ENCODE measurements at regions not wholly inside any gene's neighbourhood (a gene's known extent, or its start where the extent isn't known, plus 50 kb on each side); places are given as distances from the start of the nearest gene placed in this dataset.

DNA sequence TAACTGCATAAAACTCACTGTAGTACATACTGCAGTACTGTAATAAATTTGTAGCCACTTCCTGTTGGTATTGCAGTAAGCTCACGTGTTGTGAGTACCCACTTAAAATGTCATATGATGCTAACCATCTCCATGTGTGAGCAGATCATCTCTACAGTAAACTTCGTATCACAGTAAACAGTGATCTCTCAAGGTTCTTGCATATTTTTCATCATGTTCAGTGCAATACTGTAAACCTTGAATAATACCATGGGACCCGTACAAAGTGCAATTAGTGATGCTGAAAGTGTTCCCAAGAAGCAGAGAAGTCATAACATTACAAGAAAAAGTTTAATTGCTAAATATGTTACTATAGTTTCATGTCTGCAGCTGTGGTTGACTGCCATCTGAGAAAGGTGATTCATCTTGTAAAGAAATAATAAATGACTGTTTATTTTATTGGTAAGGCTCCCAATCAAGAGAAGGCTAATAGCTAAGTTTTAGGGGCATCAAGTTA, 253.8 kb upstream of the POU5F2 start:
- no peak overlapping the region for H4K8ac ChIP-seq (replicated peaks; ENCODE audit: insufficient read length, low read depth, low read length)
- no peak overlapping the region for H2AFZ ChIP-seq (ENCODE audit: low read length)
- no peaks in the 10 kb centered on the region for H3K36me3 Mint-ChIP-seq (ENCODE audit: insufficient read depth in 1 of 3, low read depth in 3 of 3)
- no peak overlapping the region for H3K14ac ChIP-seq (ENCODE audit: insufficient read depth, low read length)
- DNase-seq = no peak
- no peaks in the 10 kb centered on the region for H3K9me3 ChIP-seq (ENCODE audit: control insufficient read depth, low read depth, low read length)
- no peak overlapping the region for H3K27ac Mint-ChIP-seq
- no peak overlapping the region for H2BK15ac ChIP-seq (ENCODE audit: low read depth, low read length)
- H4K5ac ChIP-seq (ENCODE audit: insufficient read length, low read depth, low read length) = no peak overlapping the region
- TF ChIP-seq, protein P1, sequence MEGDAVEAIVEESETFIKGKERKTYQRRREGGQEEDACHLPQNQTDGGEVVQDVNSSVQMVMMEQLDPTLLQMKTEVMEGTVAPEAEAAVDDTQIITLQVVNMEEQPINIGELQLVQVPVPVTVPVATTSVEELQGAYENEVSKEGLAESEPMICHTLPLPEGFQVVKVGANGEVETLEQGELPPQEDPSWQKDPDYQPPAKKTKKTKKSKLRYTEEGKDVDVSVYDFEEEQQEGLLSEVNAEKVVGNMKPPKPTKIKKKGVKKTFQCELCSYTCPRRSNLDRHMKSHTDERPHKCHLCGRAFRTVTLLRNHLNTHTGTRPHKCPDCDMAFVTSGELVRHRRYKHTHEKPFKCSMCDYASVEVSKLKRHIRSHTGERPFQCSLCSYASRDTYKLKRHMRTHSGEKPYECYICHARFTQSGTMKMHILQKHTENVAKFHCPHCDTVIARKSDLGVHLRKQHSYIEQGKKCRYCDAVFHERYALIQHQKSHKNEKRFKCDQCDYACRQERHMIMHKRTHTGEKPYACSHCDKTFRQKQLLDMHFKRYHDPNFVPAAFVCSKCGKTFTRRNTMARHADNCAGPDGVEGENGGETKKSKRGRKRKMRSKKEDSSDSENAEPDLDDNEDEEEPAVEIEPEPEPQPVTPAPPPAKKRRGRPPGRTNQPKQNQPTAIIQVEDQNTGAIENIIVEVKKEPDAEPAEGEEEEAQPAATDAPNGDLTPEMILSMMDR (conservative IDR thresholded peaks at IDR 0.05) = no peak
- no peak overlapping the region for H2BK12ac ChIP-seq (ENCODE audit: insufficient read length, low read depth, low read length)
- no peak overlapping the region for H4K91ac ChIP-seq (ENCODE audit: insufficient read length, low read depth, low read length)
- no peaks in the 10 kb centered on the region; a peak in 1 of 4 replicates for H3K4me1 Mint-ChIP-seq
- no peak overlapping the region for H3K56ac ChIP-seq (ENCODE audit: insufficient read length, low read depth, low read length)
- H3K9me3 Mint-ChIP-seq = no peaks in the 10 kb centered on the region
- H3K4ac ChIP-seq (ENCODE audit: low read depth, low read length) = no peak overlapping the region
- no peak overlapping the region for H3K27ac ChIP-seq (ENCODE audit: insufficient read length, low read depth, low read length)
- H3K4me1 ChIP-seq (ENCODE audit: insufficient read depth, low read length) = no peaks in the 10 kb centered on the region
- H3K79me2 ChIP-seq (ENCODE audit: insufficient read depth, low read length) = no peaks in the 10 kb centered on the region
- H3K23ac ChIP-seq (ENCODE audit: insufficient read length, low read depth, low read length) = no peak overlapping the region
- no peak overlapping the region for H2BK20ac ChIP-seq (ENCODE audit: low read depth, low read length, poor library complexity, severe bottlenecking)
- H2AK5ac ChIP-seq (ENCODE audit: insufficient read length, low read length) = no peak overlapping the region
- H3K4me2 ChIP-seq (ENCODE audit: insufficient read depth, insufficient read length, low read length) = no peak overlapping the region
- H3K27me3 ChIP-seq (ENCODE audit: insufficient read depth, low read length) = no peaks in the 10 kb centered on the region
- H3K23me2 ChIP-seq (ENCODE audit: insufficient read length, low read depth, low read length, poor library complexity, severe bottlenecking) = no peaks in the 10 kb centered on the region
- WGBS (ENCODE audit: extremely low coverage, insufficient read length, low lambda C conversion rate) = no CpG with 5 or more reads among the region's 3 CpGs
- H4K20me1 ChIP-seq (ENCODE audit: control insufficient read depth, insufficient read depth, insufficient read length) = no peaks in the 10 kb centered on the region
- H3K4me3 Mint-ChIP-seq = no peak overlapping the region
- H2BK120ac ChIP-seq (ENCODE audit: low read depth, low read length, poor library complexity, severe bottlenecking) = no peak overlapping the region
- no peak overlapping the region for H2BK5ac ChIP-seq (ENCODE audit: insufficient read length, low read length)
- H3K18ac ChIP-seq (ENCODE audit: insufficient read length, low read depth, low read length) = no peak overlapping the region
- H3K27me3 Mint-ChIP-seq (ENCODE audit: low read depth) = no peaks in the 10 kb centered on the region
- no peaks in the 10 kb centered on the region for H3K79me1 ChIP-seq (ENCODE audit: insufficient read depth, low read depth, low read length, poor library complexity, severe bottlenecking)
- H3K9ac ChIP-seq (ENCODE audit: extremely low read depth, insufficient read length, low read length) = no peak overlapping the region
- H3T11ph ChIP-seq (ENCODE audit: low read length) = no peak overlapping the region

All from H9 (cell line).